Nephron progenitor cell (in vitro differentiated cells): ENCODE measurements at regions not wholly inside any gene's neighbourhood (a gene's known extent, or its start where the extent isn't known, plus 50 kb on each side); places are given as distances from the start of the nearest gene placed in this dataset.
"Not testable (repeated sequence)": the region's sequence is repeated elsewhere in the genome, so short reads cannot be mapped to it uniquely, and the experiment has no call there.

ENCODE experiments used
- DNase-seq: peaks from one replicate; pipeline ENCODE4 v3.0.0; 2021
- H3K27ac Mint-ChIP-seq: 2 replicates; pipeline ENCODE4 v1.8.0; 2021; ENCODE audit warnings: mild to moderate bottlenecking, moderate library complexity, mixed read lengths
- H3K27me3 Mint-ChIP-seq: 2 replicates; pipeline ENCODE4 v1.8.0; 2021; ENCODE audit warnings: mild to moderate bottlenecking, low read depth, mixed read lengths; ENCODE audit not compliant: poor library complexity
- H3K36me3 Mint-ChIP-seq: 2 replicates; pipeline ENCODE4 v1.8.0; 2021; ENCODE audit warnings: low read depth, mixed read lengths
- H3K4me1 Mint-ChIP-seq: 2 replicates; pipeline ENCODE4 v1.8.0; 2021; ENCODE audit warnings: mixed read lengths
- H3K4me3 Mint-ChIP-seq: 2 replicates; pipeline ENCODE4 v1.8.0; 2021; ENCODE audit warnings: mild to moderate bottlenecking, moderate library complexity, mixed read lengths
- H3K9me3 Mint-ChIP-seq: 2 replicates; pipeline ENCODE4 v1.8.0; 2021; ENCODE audit warnings: mild to moderate bottlenecking, moderate library complexity, mixed read lengths
- TF ChIP-seq, protein P1 (sequence below): fragments of 200-600 bp; sonication (generic); IDR thresholded peaks from 2 replicates; pipeline ENCODE4 v1.5.0; 2021; ENCODE audit warnings: antibody characterized with exemption

DNA sequence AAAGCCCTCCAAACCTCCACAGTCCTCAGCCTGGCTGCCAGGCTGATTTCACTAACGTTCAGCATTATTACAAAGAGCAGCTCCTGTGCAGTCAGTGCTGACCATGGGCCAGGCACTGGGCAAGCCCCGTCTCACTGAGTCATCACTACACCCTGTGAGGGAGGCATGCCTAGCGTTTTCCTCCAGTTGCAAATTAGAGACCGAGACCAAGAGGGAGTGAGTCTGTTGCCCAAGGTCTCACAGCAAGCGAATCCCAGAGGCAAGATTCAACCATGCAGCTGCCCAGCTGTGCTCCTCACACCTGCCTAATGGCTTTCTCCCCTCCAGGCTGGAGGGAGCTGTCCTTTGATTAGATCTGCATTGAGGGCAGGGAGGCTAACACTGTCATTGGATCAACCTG is 229.3 kb upstream of the LHX5 start:
- Mint-ChIP-seq H3K4me1 (peaks cover 14% of the 10 kb centered on the region), H3K27ac (no peak overlapping the region), H3K27me3 (peaks cover 52% of the 10 kb centered on the region), H3K4me3 (no peak overlapping the region), H3K9me3 (no peaks in the 10 kb centered on the region), H3K36me3 (no peaks in the 10 kb centered on the region)
- DNase-seq, result no peak
- TF ChIP-seq, protein P1, sequence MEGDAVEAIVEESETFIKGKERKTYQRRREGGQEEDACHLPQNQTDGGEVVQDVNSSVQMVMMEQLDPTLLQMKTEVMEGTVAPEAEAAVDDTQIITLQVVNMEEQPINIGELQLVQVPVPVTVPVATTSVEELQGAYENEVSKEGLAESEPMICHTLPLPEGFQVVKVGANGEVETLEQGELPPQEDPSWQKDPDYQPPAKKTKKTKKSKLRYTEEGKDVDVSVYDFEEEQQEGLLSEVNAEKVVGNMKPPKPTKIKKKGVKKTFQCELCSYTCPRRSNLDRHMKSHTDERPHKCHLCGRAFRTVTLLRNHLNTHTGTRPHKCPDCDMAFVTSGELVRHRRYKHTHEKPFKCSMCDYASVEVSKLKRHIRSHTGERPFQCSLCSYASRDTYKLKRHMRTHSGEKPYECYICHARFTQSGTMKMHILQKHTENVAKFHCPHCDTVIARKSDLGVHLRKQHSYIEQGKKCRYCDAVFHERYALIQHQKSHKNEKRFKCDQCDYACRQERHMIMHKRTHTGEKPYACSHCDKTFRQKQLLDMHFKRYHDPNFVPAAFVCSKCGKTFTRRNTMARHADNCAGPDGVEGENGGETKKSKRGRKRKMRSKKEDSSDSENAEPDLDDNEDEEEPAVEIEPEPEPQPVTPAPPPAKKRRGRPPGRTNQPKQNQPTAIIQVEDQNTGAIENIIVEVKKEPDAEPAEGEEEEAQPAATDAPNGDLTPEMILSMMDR, result no peak

DNA sequence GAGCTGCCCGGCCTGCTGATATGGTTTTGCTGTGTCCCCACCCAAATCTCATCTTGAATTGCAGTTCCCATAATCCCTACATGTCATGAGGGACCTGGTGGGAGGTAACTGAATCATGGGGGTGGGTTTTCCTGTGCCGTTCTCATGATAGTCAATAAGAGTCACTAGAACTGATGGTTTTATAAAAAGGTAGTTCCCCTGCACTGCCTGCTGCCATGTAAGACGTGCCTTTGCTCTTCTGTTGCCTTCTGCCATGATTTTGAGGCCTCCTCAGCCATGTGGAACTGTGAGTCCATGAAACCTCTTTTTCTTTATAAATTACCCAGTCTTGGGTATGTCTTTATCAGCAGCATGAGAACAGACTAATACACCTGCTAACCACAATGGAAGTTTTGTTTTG is 228.3 kb upstream of the LHX5 start:
- not testable (repeated sequence) for DNase-seq, H3K36me3 Mint-ChIP-seq

DNA sequence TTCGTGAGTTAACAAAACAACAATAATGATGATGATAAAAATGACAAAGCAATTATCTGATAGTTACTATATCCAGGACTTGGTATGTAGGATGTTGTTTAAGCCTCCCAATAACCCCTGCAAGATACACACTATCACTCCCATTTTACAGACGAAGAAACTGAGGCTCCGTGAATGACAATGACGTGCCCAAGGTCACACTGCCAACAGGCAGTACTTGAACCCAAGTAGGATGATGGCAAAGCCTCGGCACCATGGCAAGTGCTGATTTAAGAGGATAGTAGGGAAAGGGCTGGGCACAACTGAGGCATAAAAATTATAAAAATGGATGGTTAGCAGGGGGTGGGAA is 226.8 kb upstream of the LHX5 start:
- Mint-ChIP-seq H3K36me3 (no peaks in the 10 kb centered on the region), H3K4me3 (no peak overlapping the region), H3K27me3 (peaks cover 56% of the 10 kb centered on the region), H3K9me3 (no peaks in the 10 kb centered on the region), H3K4me1 (peaks cover 30% of the 10 kb centered on the region), H3K27ac (no peak overlapping the region)
- DNase-seq, result no peak
- TF ChIP-seq, protein P1, result no peak

More for the DNA sequence above, 228.3 kb upstream of the LHX5 start:
- not testable (repeated sequence) for H3K4me3 Mint-ChIP-seq, H3K9me3 Mint-ChIP-seq, H3K27ac Mint-ChIP-seq
- Mint-ChIP-seq H3K4me1 (peaks cover 17% of the 10 kb centered on the region), H3K27me3 (peaks cover 48% of the 10 kb centered on the region)

DNA sequence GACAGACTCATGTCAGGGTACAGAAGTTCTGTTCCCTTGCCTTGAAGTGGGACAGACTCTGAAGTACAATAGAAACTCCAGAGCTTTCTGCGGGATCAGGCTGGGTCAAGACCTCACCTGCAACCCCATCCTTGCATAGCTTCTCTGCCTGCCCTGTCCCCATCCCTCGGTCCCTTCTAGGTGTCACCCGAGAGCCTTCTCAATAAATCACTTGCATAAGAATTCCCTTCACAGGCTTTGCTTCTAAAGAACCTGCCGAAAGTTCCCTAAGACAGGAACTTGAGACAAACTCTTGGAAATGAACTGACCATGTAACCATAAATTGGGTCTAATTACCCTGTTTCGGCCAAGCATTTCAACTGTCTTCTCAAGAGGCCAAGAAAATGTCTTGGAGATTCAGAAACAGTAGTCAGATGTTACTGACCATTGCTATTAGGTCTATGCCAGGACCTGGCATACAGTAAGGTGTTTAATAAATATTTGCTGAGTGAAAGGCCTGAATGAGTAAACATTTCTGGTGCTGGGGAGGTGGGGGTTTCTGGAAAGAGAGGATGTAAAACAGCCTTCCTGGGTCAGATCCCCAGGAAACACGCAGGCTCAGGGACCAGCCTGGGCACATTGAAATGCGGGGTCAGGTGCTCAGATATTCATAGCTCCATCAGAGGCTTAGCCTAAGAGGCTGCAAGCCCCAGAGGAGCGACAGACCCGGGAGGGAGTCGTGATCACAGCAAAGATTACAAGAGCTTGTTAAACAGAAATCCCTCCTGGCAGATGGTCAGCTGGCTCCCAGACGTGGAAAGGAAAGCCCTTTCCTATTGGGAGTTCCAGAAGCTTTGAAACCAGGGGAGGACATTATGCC is 226.2 kb upstream of the LHX5 start:
- no peak for DNase-seq
- Mint-ChIP-seq H3K27me3 (peaks cover 49% of the 10 kb centered on the region), H3K36me3 (no peaks in the 10 kb centered on the region), H3K4me3 (no peak overlapping the region), H3K9me3 (no peaks in the 10 kb centered on the region), H3K4me1 (peaks cover 30% of the 10 kb centered on the region), H3K27ac (no peak overlapping the region)
- TF ChIP-seq, protein P1, result no peak

DNA sequence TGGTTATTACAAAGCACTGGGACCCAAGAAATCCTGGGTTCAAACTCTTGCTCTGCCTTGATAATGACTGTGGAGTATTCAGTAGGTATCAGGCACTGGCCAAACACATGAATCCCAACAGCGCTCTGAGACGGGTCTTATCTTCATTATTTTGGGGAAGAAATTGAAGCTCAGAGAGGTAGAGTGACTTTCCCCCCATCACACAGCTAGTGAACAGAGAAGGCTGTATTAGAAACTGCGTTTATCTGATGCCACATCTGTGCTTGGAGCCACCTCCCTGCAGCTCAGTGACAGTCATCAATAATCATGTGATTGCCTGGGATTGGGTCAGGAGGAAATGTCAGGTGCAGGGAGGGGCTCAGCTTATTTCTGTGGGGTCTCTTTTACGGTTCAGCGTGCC is 225.4 kb upstream of the LHX5 start:
- Mint-ChIP-seq H3K4me3 (no peak overlapping the region), H3K27me3 (peaks cover 47% of the 10 kb centered on the region), H3K36me3 (no peaks in the 10 kb centered on the region), H3K9me3 (no peaks in the 10 kb centered on the region), H3K4me1 (peaks cover 30% of the 10 kb centered on the region), H3K27ac (no peak overlapping the region)
- TF ChIP-seq, protein P1, result no peak
- DNase-seq, result no peak

DNA sequence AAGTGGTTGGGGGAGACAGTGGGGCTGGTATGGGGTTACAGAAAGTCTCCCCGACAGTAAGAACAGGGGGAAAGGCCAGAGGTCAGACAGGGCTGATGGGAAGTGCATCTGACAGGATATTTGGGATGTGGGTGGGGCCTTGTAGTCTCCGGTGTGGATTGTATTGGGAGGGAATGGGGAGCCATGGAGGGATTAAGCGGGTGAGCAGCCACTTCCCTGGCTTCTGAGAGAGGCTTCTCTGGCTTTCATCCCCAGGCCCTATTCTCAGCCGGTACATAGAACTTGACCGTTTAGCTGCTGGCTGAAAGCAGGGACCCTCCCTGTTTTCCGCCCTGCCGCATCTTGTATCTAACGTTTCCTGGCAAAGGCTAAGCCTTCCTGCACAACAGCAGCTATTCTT is 222.0 kb upstream of the LHX5 start:
- H3K4me1 Mint-ChIP-seq, result peaks cover 30% of the 10 kb centered on the region
- no peak overlapping the region for H3K4me3 Mint-ChIP-seq
- TF ChIP-seq, protein P1, result no peak
- H3K9me3 Mint-ChIP-seq, result no peaks in the 10 kb centered on the region
- no peak for DNase-seq
- no peak overlapping the region for H3K27ac Mint-ChIP-seq
- H3K27me3 Mint-ChIP-seq, result peaks cover 63% of the 10 kb centered on the region
- no peaks in the 10 kb centered on the region for H3K36me3 Mint-ChIP-seq
